Kidney glomerular epithelial cell (primary cell): ENCODE measurements at regions not wholly inside any gene's neighbourhood (a gene's known extent, or its start where the extent isn't known, plus 50 kb on each side); places are given as distances from the start of the nearest gene placed in this dataset.
"Not testable (repeated sequence)": the region's sequence is repeated elsewhere in the genome, so short reads cannot be mapped to it uniquely, and the experiment has no call there.

Source experiments
- DNase-seq: peaks from one replicate; lab custom pipeline; 2025; lab: John Stamatoyannopoulos, UW

GRCh38 chr6:134604014-134604676 is 286.2 kb upstream of the SGK1 start:
- no peak for DNase-seq

GRCh38 chr6:134603561-134603960 is 285.6 kb upstream of the SGK1 start:
- DNase-seq, result no peak

GRCh38 chr6:134602123-134602522 is 284.2 kb upstream of the SGK1 start:
- DNase-seq, result no peak

- no peak for DNase-seq
Measured at GRCh38 chr6:134600671-134601070, 282.8 kb upstream of the SGK1 start.

- no peak for DNase-seq
Measured at GRCh38 chr6:134599079-134599478, 281.2 kb upstream of the SGK1 start.

GRCh38 chr6:134596191-134596590 is 278.3 kb upstream of the SGK1 start:
- DNase-seq, result no peak

GRCh38 chr6:134594881-134595280 is 277.0 kb upstream of the SGK1 start:
- DNase-seq, result no peak

GRCh38 chr6:134593887-134594286 is 276.0 kb upstream of the SGK1 start:
- no peak for DNase-seq

- DNase-seq, result no peak
Measured at GRCh38 chr6:134593442-134593841, 275.5 kb upstream of the SGK1 start.

GRCh38 chr6:134593024-134593423 is 275.1 kb upstream of the SGK1 start:
- no peak for DNase-seq

GRCh38 chr6:134590449-134590848 is 272.5 kb upstream of the SGK1 start:
- no peak for DNase-seq

GRCh38 chr6:134590004-134590403 is 272.1 kb upstream of the SGK1 start:
- DNase-seq, result no peak

GRCh38 chr6:134589512-134589911 is 271.6 kb upstream of the SGK1 start:
- peak; percentile 82 for DNase-seq

- no peak for DNase-seq
Measured at GRCh38 chr6:134588267-134588666, 270.4 kb upstream of the SGK1 start.

- no peak for DNase-seq
Measured at GRCh38 chr6:134585517-134585873, 267.6 kb upstream of the SGK1 start.

- no peak for DNase-seq
Measured at GRCh38 chr6:134584847-134585516, 267.1 kb upstream of the SGK1 start.

GRCh38 chr6:134577998-134578397 is 260.1 kb upstream of the SGK1 start:
- peak; percentile 9 for DNase-seq

GRCh38 chr6:134575221-134575620 is 257.3 kb upstream of the SGK1 start:
- no peak for DNase-seq

- DNase-seq, result no peak
Measured at GRCh38 chr6:134574491-134574890, 256.6 kb upstream of the SGK1 start.

GRCh38 chr6:134569996-134570395 is 252.1 kb upstream of the SGK1 start:
- not testable (repeated sequence) for DNase-seq

GRCh38 chr6:134564705-134565104 is 246.8 kb upstream of the SGK1 start:
- DNase-seq, result no peak

- DNase-seq, result no peak
Measured at GRCh38 chr6:134560019-134560418, 242.1 kb upstream of the SGK1 start.

GRCh38 chr6:134557509-134557908 is 239.6 kb upstream of the SGK1 start:
- DNase-seq, result no peak

- no peak for DNase-seq
Measured at GRCh38 chr6:134555672-134556071, 237.8 kb upstream of the SGK1 start.
